B cell (primary cell): ENCODE measurements at regions not wholly inside any gene's neighbourhood (a gene's known extent, or its start where the extent isn't known, plus 50 kb on each side); places are given as distances from the start of the nearest gene placed in this dataset.

Source experiments
- CTCF ChIP-seq: fragments of 200-600 bp; IDR thresholded peaks from one replicate; pipeline ENCODE4 v1.8.0; 2022; ENCODE audit warnings: antibody characterized with exemption, mild to moderate bottlenecking
- EZH2 ChIP-seq: IDR thresholded peaks from 2 replicates; pipeline ENCODE4 v1.6.1; 2012; ENCODE audit warnings: borderline replicate concordance, low read depth, mild to moderate bottlenecking, moderate library complexity, low read length; ENCODE audit not compliant: insufficient read depth, poor library complexity, severe bottlenecking

GRCh38 chr1:90309806-90310205, 314.9 kb downstream of the ZNF326 start:
- no peak for TF ChIP-seq CTCF
- no peak for TF ChIP-seq EZH2
